ENCODE measurements at regions not wholly inside any gene's neighbourhood (a gene's known extent, or its start where the extent isn't known, plus 50 kb on each side); places are given as distances from the start of the nearest gene placed in this dataset.

DNA sequence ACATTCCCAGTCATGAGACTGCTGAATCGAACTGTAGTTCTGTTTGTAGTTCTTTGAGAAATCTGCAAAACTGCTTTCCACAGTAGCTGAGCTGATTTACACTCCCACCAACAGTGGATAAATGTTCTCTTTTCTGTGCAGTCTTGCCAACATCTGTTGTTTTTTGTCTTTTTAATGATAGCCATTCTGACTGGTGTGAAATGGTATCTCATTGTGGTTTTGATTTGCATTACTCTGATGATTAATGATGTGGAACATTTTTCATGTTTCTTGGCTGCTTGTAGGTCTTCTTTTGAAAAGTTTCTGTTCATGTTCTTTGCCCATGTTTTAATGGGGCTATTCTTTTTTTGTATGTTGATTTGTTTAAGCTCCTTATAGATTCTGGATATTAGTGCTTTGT lies 187.3 kb upstream of the TLE4 start:
- Histone ChIP-seq H3K4me3 (no peak overlapping the region), H3K4me1 (no peaks in the 10 kb centered on the region), H3K9me3 (peaks cover 0 to 6% of the 10 kb centered on the region in 2 donors), H3K27ac (no peak overlapping the region), H3K36me3 (no peaks in the 10 kb centered on the region), H3K27me3 (no peaks in the 10 kb centered on the region)
- no peak for TF ChIP-seq CTCF (IDR thresholded peaks at IDR 0.05)
- intact Hi-C loops (cut with DNase I): no loop called here
- no peak for ATAC-seq
- no peak for DNase-seq

DNA sequence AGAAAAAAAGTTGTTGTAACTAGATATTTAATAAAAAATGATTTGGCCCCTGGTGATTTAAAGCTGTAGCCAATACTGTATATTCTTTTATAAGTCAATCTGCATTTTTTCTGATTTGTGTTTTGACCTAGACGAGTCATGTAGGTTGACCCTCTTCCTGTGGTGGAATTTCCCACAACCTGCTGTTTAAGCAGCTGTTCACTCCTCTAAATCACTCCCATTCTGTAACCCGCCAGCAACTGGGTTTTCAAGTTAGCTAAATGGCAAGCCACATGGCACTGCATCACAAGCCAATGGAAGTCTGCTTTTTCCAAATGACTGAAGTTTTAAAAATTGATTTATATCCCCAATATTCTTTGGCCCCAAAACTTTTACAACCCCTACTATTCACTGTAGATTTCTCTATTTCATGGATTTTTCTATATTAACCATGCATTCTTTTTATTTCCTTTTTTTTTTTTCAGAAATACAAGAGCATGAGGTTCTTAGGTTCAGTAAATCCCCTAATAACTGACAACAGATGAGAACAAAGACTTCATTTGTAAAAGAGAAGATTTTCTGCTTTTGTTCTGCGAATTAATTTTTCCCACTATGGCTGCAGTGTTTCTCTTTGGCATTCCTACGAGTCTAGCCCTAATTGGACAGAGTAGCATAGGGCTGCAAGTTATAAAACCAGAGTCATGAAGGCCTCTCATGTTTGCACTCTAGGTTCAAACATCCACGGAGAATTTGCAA lies 184.5 kb upstream of the TLE4 start:
- DNase-seq: no peak
- no peak for ATAC-seq
- Histone ChIP-seq H3K4me1 (no peaks in the 10 kb centered on the region), H3K9me3 (no peaks in the 10 kb centered on the region), H3K4me3 (no peak overlapping the region), H3K36me3 (no peaks in the 10 kb centered on the region), H3K27me3 (no peaks in the 10 kb centered on the region), H3K27ac (no peak overlapping the region)
- intact Hi-C loops (cut with DNase I): no loop called here
- TF ChIP-seq CTCF (IDR thresholded peaks at IDR 0.05): no peak

GRCh38 chr9:79390077-79390698 lies 181.6 kb upstream of the TLE4 start:
- Histone ChIP-seq H3K9me3 (no peaks in the 10 kb centered on the region), H3K27me3 (no peaks in the 10 kb centered on the region), H3K36me3 (no peaks in the 10 kb centered on the region), H3K4me3 (no peak overlapping the region), H3K4me1 (no peaks in the 10 kb centered on the region), H3K27ac (no peak overlapping the region)
- TF ChIP-seq CTCF (IDR thresholded peaks at IDR 0.05): no peak
- intact Hi-C loops (cut with DNase I): no loop called here
- ATAC-seq (no peak), DNase-seq (peak in 2 of 4 donors; percentile 13 to 16)

- H3K4me1 ChIP-seq: no peaks in the 10 kb centered on the region
- intact Hi-C loops (cut with DNase I): no loop called here
- DNase-seq (peak in 3 of 4 donors; percentile 12 to 37 (median 22)), ATAC-seq (no peak)
- no peak overlapping the region for H3K4me3 ChIP-seq
- H3K36me3 ChIP-seq: no peaks in the 10 kb centered on the region
- no peak overlapping the region for H3K27ac ChIP-seq
- no peaks in the 10 kb centered on the region for H3K9me3 ChIP-seq
- TF ChIP-seq CTCF (IDR thresholded peaks at IDR 0.05): no peak
- no peaks in the 10 kb centered on the region for H3K27me3 ChIP-seq
Observed at GRCh38 chr9:79390781-79391770, 180.7 kb upstream of the TLE4 start.

DNA sequence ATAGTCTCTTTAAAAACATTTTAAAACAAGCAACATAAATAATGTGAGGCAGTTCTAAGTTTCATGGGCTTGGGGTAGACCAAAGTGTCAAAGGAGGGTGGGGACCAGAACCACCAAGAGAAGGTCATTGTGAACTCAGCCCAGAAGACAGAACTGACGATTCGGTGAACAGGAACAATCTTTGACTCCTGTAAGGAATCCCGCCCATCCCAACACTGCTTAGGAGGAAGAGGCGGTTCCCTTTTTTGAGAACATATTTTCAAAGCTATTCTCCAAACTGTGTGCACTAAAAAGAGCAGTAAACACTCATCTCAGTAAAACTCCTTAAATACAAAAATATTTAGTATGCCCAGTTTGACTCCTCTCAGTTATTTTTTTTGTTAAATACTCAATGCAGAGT lies 176.5 kb upstream of the TLE4 start:
- Histone ChIP-seq H3K4me1 (no peaks in the 10 kb centered on the region), H3K27ac (no peak overlapping the region), H3K27me3 (no peaks in the 10 kb centered on the region), H3K4me3 (no peak overlapping the region), H3K36me3 (no peaks in the 10 kb centered on the region), H3K9me3 (no peaks in the 10 kb centered on the region)
- no peak for ATAC-seq
- no peak for DNase-seq
- intact Hi-C loops (cut with DNase I): no loop called here
- no peak for TF ChIP-seq CTCF (IDR thresholded peaks at IDR 0.05)

Measured in left lung (tissue), 4 donors.